ENCODE measurements at regions not wholly inside any gene's neighbourhood (a gene's known extent, or its start where the extent isn't known, plus 50 kb on each side); places are given as distances from the start of the nearest gene placed in this dataset.

DNA sequence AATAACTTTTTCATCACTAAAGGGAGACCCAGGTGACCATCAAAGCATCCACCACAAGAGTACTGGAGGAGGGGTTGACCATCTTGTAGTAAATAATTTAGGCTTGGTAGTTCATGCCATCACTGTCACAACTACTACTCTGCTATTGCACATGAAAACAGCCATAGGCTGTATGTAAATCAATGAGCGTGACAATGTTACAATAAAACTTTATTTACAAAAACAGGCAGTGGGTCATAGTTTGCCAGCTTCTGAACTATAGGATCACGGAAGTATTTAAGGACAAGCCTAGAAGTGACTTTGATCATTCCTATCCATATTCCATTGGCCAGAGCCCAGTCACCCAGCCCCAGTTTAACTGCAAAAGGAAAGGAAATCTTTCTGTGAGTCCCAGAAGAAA lies 153.4 kb downstream of the NUAK1 start:
- no peaks in the 10 kb centered on the region for H3K36me3 Mint-ChIP-seq
- DNase-seq (ENCODE audit: low spot score), result no peak
- no peak for ATAC-seq
- H3K4me1 Mint-ChIP-seq (ENCODE audit: low read depth in 2 of 2), result no peaks in the 10 kb centered on the region
- no peak overlapping the region for H3K27ac Mint-ChIP-seq
- H3K27me3 Mint-ChIP-seq, result peaks cover 7 to 9% of the 10 kb centered on the region in 2 donors
- H3K4me3 Mint-ChIP-seq, result no peak overlapping the region
- no peaks in the 10 kb centered on the region for H3K9me3 Mint-ChIP-seq

DNA sequence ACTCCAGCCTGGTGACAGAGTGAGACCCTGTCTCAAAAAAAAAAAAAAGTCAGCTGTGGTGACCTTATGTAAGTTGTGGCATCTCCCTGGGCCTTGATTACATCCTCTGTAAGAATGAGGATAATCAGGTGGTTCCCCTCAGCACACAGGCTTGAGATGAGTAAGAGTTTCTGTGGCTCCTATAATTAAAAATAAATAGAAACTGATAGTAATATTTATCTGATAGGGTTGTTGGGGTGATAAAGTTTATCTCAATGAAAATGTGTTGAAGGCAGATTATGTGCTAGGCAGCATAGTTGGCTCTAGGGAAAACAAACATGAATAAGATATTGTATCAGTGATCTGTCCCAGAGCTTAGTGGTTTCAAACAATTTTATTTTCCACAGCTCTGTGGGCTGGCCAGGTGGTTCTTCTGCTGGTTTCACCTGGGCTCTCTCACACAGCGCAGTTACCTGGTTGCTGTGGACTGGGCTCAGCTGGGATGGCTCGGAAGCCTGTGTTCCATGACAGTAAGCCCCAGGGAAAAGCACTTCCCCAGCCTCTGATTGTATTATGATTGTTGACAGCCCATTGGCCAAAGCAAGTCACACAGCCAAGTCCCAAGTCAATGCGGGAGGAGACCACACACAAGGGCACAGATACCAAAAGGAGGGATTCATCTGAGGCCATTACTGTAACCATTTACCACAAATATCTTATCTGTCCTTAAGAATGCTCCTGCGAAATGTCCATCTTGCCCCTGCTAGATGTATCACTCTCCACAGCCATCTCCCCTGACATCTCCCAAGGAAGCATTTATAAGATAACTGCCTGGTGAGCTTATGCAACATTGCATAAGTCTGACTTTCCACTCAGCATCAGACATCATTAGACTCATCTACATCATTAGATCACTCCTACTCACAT lies 151.7 kb downstream of the NUAK1 start:
- no peak overlapping the region for H3K4me3 Mint-ChIP-seq
- ATAC-seq (peak in 1 of 2 donors; percentile 34), DNase-seq (ENCODE audit: low spot score) (no peak)
- no peak overlapping the region for H3K27ac Mint-ChIP-seq
- H3K4me1 Mint-ChIP-seq (ENCODE audit: low read depth in 2 of 2), result no peaks in the 10 kb centered on the region
- H3K27me3 Mint-ChIP-seq, result peaks cover 8 to 12% of the 10 kb centered on the region in 2 donors
- H3K36me3 Mint-ChIP-seq, result no peaks in the 10 kb centered on the region
- H3K9me3 Mint-ChIP-seq, result no peaks in the 10 kb centered on the region

DNA sequence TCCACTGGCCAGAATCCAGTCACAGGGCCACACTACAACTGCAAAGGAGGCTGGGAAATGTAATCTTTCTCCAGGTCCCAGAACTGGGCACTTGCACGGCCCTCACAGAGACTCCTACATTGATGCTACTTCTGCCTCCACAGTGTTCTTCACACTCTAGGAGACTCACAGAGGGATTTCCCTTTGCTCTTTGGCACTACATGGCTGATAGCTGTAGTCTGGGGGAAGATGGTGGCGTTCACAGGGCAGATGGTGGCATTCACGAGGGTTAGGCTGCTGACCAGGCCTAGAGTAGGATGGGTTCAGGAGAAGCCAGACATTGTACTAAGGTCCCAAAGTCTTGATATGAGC lies 151.1 kb downstream of the NUAK1 start:
- Mint-ChIP-seq H3K27me3 (peaks cover 8 to 18% of the 10 kb centered on the region in 2 donors), H3K4me1 (ENCODE audit: low read depth in 2 of 2) (no peaks in the 10 kb centered on the region), H3K36me3 (no peaks in the 10 kb centered on the region), H3K27ac (no peak overlapping the region), H3K9me3 (no peaks in the 10 kb centered on the region), H3K4me3 (no peak overlapping the region)
- ATAC-seq (no peak), DNase-seq (ENCODE audit: low spot score) (no peak)

DNA sequence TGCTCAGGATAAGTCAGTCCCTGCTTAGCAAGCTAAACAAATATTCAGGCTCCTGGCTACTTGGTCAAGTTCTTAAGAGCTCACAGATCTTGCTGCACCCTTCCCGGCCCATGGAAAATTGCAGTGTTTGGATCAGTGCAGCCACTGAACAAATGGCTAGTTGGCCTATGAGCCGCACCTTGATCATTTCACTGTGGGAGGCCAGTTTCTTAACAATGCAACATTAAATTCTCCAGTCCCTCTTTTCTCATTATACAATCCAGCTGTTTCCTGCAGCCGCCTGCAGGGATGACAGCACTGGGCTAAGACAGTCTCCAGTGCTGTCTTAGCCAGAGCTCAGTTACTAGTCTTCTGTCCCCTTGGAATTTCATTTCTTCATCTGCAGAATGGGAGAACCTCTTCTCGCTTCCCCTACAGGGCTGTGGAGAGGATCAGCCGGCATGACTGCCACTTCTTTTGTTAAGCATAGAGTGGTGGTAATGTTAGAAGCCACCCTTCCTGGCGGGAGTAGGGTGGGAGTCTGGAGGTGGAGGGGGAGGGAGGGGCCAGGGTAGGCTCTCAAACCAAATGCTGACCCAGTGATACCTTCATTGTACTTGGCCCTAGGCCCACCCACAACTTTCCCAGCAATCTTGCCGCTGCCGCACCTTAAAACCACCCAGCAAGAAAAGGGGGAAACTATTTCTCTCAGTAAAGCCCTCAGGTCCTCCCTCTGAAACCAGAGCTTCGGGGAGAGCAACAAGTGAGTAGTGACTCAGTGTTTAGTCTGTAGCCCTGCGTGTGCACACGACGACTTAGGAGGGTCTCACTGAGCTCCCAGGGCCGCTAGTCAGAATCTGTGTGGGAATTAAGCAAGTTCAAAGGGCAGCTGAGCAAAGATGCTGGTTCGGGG lies 145.7 kb downstream of the NUAK1 start:
- peaks cover 6 to 27% of the 10 kb centered on the region in 2 donors for H3K27me3 Mint-ChIP-seq
- no peak overlapping the region for H3K4me3 Mint-ChIP-seq
- H3K9me3 Mint-ChIP-seq, result no peaks in the 10 kb centered on the region
- DNase-seq (ENCODE audit: low spot score) (no peak), ATAC-seq (no peak)
- no peaks in the 10 kb centered on the region for H3K4me1 Mint-ChIP-seq (ENCODE audit: low read depth in 2 of 2)
- H3K36me3 Mint-ChIP-seq, result no peaks in the 10 kb centered on the region
- no peak overlapping the region for H3K27ac Mint-ChIP-seq

DNA sequence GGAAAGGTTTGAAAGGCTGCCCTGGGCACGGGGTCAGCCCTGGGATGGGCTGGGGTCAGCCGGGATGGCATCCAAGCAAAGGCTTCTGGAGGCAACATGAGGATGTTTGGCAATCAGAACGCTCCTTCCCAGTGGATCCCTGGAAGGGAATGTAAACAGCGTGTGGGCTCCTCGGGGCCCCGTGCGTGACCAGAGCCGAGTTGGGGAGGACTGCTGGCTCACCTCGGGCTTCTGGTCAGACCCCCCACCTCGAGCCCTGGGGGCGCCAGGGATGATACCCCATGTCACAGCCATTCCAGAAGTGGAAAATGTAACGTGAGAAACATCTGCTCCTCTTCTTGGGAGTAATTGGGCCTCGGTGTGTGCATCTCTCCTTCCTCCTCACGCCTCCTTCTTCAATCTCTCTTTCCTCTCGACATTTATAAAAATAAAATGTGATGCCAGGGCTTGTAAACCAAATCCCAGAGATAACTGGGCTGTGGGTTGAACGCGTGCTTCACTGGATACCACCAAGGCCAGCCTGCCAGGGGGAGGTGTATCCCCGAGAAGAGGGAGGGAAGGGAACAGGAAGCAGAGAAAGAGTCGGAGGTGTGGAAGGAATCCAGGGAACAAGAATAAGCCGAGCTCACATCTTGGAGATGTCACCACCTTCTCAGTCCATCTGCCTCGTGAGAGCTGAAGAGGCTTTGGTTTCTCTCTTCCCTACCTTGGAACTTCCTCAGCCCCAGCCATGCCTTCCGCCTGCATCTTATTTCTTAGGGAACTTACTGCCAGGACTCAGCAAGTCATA lies 144.8 kb downstream of the NUAK1 start:
- Mint-ChIP-seq H3K4me3 (no peak overlapping the region), H3K9me3 (no peaks in the 10 kb centered on the region), H3K4me1 (ENCODE audit: low read depth in 2 of 2) (no peaks in the 10 kb centered on the region), H3K27me3 (peaks cover 11 to 27% of the 10 kb centered on the region in 2 donors), H3K27ac (no peak overlapping the region), H3K36me3 (no peaks in the 10 kb centered on the region)
- ATAC-seq (no peak), DNase-seq (ENCODE audit: low spot score) (no peak)

DNA sequence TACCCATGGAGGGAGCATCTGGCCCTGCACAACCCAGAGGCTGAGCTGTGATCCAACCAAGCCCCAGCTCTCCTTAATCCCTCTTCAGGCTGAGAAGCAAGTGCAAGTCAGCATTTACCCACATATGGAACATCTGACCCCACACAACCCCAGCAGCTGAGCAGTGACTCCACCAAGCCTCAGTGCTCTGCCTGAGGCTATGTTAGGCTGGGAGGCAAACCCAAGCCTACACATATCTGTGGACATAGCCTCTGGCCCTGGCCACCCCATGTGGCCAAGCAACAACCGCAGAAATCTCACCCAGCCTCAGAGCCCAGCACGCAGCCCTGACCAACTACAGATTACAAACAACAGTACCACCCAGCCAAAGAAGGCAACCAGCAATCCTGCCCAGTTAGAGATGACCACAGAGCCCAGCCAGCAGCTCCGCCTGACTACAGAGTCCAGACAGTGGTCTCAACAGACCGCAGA lies 142.8 kb downstream of the NUAK1 start:
- H3K27me3 Mint-ChIP-seq, result peaks cover 6 to 16% of the 10 kb centered on the region in 2 donors
- H3K9me3 Mint-ChIP-seq, result no peaks in the 10 kb centered on the region
- no peaks in the 10 kb centered on the region for H3K36me3 Mint-ChIP-seq
- no peak for ATAC-seq
- no peaks in the 10 kb centered on the region for H3K4me1 Mint-ChIP-seq (ENCODE audit: low read depth in 2 of 2)
- H3K27ac Mint-ChIP-seq, result no peak overlapping the region
- no peak for DNase-seq (ENCODE audit: low spot score)
- H3K4me3 Mint-ChIP-seq, result no peak overlapping the region

DNA sequence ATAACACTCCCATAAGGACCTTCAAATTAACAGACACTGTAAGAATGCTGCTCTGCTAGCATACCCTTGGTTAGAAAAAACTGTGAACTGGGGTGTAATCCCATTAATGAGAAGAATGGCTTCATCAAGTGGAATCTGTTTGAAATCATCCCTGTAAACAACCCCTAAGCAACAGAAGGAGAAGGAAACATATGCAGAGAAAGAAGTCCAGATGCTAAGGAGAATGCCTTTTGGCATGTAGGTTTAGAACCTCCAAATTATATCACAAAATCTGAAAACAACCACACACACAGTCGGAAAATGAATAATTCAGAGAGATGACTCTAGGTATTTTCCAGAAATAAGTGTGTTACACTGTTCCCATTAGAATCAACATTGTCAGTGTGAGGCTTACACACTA lies 140.2 kb downstream of the NUAK1 start:
- H3K4me3 Mint-ChIP-seq, result no peak overlapping the region
- H3K9me3 Mint-ChIP-seq, result no peaks in the 10 kb centered on the region
- H3K27ac Mint-ChIP-seq, result no peak overlapping the region
- ATAC-seq, result no peak
- H3K27me3 Mint-ChIP-seq, result peaks cover 10 to 16% of the 10 kb centered on the region in 2 donors
- no peaks in the 10 kb centered on the region for H3K4me1 Mint-ChIP-seq (ENCODE audit: low read depth in 2 of 2)
- no peak for DNase-seq (ENCODE audit: low spot score)
- H3K36me3 Mint-ChIP-seq, result no peaks in the 10 kb centered on the region

DNA sequence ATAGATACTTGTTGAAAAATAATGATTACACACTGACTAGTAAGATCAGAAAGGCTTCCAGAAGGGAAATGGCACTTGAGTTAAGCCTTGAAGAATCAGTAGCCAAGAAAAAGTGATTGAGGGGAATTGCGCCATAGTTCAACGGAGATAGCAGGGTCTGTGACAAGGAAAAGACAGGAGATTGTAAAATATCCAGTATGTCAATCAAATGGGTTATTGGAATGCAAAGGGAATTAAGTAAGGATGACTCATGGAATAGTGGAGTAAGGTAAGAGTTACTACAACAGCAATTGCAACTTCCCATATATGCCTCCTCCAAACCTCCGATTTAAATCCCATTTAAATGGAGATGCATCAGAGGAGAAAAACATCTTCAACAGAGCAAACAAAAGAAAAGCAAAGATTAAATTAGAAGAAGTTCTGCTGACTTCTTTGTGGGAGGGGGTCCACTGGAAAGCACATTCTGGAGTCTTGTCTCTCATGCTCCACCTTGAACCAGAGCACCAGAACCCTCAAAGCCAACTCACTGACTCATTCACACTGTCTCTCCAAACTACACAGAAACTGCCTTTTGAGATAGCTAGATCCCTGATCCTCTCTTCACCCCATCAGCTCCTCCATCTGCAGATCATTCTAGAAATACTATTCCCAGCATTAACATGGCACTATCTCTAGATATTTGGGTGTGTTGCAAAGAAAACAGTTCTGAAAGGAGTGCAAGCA lies 138.2 kb downstream of the NUAK1 start:
- ATAC-seq (no peak), DNase-seq (ENCODE audit: low spot score) (no peak)
- Mint-ChIP-seq H3K9me3 (peaks cover 3% of the 10 kb centered on the region), H3K27ac (no peak overlapping the region), H3K27me3 (peaks cover 15 to 23% of the 10 kb centered on the region in 2 donors), H3K36me3 (no peaks in the 10 kb centered on the region), H3K4me1 (ENCODE audit: low read depth in 2 of 2) (no peaks in the 10 kb centered on the region), H3K4me3 (no peak overlapping the region)

DNA sequence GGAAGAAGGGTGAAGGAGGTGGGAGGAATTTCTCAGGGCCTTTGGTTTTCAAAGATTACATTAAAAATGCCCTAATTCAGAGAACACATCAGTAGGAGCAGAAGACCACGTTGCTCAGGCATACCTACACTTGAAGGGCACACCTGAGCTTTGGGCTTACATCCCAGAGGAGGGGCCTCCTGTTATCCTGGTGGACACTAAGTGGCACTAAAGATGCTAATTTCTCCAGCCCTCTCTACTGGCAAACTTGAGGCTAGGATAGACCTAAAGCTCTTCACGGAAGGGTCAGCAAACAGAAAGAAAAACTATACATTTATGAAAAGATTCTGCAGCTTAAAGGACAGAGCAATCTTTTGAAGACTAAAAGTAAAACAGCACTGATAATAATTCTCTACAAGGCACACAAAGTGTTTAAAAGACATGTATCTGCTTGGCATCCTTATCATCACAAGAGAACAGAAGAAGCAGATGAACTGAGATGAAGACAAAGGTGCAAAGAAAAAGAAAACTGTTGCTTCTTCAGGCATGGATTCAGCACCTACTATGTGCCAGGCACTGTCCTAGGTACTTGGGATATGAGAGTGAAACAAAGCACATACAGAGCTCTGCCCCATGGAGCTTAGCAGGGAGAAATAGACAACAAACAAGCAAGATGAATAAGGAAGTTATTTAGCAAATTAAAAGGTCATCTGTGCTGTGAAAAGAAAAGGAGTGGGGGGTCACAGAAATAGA lies 137.5 kb downstream of the NUAK1 start:
- no peaks in the 10 kb centered on the region for H3K4me1 Mint-ChIP-seq (ENCODE audit: low read depth in 2 of 2)

DNA sequence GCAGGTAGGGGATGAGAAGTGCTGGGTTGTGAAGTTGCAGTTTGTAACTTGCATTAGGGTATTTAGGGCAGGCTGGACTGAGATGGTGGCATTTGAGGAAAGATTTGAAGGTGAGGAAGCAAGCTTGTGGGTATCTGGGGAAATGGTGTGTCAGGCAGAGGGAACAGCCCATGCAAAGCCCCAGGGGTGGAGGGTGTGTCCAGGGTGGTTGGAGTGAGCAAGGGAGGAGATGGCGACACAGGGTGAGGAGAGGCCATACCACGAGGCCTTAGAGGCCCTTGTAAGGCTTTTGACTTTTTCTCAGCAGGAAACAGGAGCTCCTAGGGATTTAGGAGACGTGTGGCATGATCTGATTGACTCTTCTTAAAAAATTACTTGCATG lies 136.9 kb downstream of the NUAK1 start:
- Mint-ChIP-seq H3K27ac (no peak overlapping the region), H3K4me3 (no peak overlapping the region), H3K9me3 (peaks cover 3% of the 10 kb centered on the region), H3K4me1 (ENCODE audit: low read depth in 2 of 2) (no peaks in the 10 kb centered on the region), H3K27me3 (peaks cover 19 to 27% of the 10 kb centered on the region in 2 donors), H3K36me3 (no peaks in the 10 kb centered on the region)
- DNase-seq (ENCODE audit: low spot score) (no peak), ATAC-seq (peak in 1 of 2 donors; percentile 48)

More for the DNA sequence above, 137.5 kb downstream of the NUAK1 start:
- Mint-ChIP-seq H3K27ac (no peak overlapping the region), H3K9me3 (peaks cover 3% of the 10 kb centered on the region), H3K4me3 (no peak overlapping the region), H3K36me3 (no peaks in the 10 kb centered on the region), H3K27me3 (peaks cover 15 to 23% of the 10 kb centered on the region in 2 donors)
- DNase-seq (ENCODE audit: low spot score), result no peak
- ATAC-seq, result no peak

DNA sequence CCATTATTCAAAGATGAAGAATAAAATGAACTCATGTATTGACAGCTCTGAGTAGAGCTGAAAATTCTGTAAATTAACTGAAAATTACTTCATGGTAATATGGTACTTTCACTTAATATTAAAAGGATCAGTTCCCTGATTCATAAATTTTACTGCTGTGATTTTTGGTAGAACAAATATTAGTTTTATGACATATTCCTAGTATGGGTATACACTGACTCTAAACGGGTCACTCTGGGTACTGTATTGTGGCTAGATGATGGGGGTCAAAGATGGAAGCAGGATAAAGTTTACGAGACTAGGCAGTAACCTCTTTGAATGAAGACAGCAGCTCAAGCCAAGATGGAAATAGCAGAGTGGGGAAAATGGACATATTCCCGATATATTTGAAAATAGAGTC lies 135.5 kb downstream of the NUAK1 start:
- DNase-seq (ENCODE audit: low spot score) (no peak), ATAC-seq (no peak)
- peaks cover 3% of the 10 kb centered on the region for H3K9me3 Mint-ChIP-seq
- no peaks in the 10 kb centered on the region for H3K36me3 Mint-ChIP-seq
- no peak overlapping the region for H3K27ac Mint-ChIP-seq
- H3K27me3 Mint-ChIP-seq, result peaks cover 23 to 36% of the 10 kb centered on the region in 2 donors
- no peaks in the 10 kb centered on the region for H3K4me1 Mint-ChIP-seq (ENCODE audit: low read depth in 2 of 2)
- H3K4me3 Mint-ChIP-seq, result no peak overlapping the region

DNA sequence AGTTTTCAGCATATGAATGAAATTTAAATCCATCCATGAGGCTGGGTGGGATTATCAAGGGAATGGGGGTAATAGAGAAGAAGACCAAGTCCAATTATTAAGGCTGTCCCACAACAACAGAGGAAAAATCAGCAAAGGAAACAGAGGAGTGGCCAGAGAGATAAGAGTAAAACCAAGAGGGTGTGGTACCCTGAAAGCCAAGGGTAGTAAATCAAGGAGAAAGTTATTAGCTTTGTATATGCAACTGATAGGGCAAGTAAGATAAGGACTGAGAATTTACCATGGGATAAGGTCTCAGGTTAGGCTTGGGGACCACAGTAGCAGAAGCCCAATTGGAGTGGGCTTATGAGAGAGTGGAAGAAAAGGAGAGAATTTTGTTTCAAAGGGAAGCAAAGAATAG lies 134.5 kb downstream of the NUAK1 start:
- Mint-ChIP-seq H3K27ac (no peak overlapping the region), H3K4me1 (ENCODE audit: low read depth in 2 of 2) (no peaks in the 10 kb centered on the region), H3K27me3 (peaks cover 22 to 41% of the 10 kb centered on the region in 2 donors), H3K36me3 (no peaks in the 10 kb centered on the region), H3K4me3 (no peak overlapping the region), H3K9me3 (peaks cover 3% of the 10 kb centered on the region)
- DNase-seq (ENCODE audit: low spot score), result no peak
- no peak for ATAC-seq
